Activated T-cell treated with anti-CD3 and anti-CD28 coated beads for 24 hours (primary cell): ENCODE measurements at regions not wholly inside any gene's neighbourhood (a gene's known extent, or its start where the extent isn't known, plus 50 kb on each side); places are given as distances from the start of the nearest gene placed in this dataset.

Source experiments
- DNase-seq: peaks from one replicate; pipeline ENCODE4 v3.0.0-alpha.2; 2020; ENCODE audit warnings: low read depth

DNA sequence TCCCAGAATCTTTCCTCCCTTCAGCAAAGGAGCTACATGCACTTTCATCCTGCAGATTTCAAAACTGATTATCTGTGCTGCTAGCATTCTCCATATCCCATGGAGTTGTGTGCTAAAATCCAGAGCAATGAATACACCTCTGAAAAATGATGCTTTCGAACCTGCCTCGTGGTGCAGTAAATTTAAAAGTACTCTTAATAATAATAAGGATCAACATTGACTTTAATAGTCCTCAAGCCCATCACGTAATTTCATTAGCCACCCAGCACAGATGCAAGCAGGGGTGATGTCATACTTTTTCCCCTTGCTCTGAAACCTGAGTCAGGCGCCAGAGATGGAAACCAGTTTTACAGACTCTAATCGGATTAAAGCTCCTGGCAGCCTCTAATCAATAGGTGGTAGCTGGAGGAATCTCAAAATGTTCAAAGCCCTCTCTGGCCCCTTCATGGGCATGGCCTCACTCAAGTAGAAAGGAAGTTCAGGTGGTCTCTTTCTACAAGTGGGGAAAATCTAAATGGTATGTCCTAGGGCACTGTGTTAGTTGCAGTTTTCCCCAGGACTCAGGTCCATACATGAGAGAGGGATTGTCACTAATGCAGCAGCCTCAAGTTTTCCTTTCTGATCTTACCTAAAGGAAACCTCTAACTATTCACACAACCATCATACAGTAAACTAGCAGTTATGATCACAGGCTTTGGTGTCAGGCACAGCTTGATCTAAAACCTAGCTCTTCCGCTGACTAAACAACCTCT is 221.6 kb upstream of the SLC30A5 start:
- no peak for DNase-seq

DNA sequence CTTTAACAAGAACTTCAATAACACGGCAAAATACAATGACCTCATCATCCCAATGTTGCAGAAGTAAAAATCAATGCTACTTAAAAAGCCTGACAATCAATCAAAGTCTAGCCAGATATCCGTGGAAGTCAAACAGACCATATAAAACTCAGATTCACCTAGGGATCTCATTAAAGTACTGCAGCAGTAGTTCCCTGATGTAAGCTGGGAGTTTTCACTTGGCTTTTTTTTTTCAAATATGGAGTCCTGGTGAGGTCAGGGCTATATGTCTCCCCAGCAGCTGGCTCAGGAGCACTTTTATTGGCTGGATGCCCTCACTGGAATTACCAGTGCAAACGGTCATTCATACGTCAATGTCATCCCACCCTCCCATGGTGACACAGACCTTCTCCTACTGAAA is 220.6 kb upstream of the SLC30A5 start:
- DNase-seq = no peak

- DNase-seq = no peak
These were observed 218.5 kb upstream of the SLC30A5 start for GRCh38 chr5:68875351-68875750.

DNA sequence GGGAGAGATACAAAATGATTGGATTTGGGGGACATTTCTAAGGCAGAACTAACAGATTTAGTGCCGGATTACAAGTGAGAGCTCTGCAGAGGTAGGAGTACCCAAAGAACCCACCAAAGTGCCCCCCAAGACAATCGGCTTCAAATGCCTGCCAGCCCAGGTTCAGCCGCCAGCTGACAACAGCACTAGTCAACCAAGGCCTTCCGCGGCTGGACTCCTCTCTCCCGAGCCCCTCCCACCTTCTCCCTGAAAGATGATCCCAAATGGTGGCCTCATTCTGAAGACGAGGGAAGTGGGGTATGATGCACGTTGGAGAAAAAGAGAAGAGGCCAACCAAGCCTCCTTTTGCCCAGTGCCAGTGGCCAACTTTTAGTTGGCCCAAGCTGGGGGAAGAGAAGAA is 210.4 kb upstream of the SLC30A5 start:
- DNase-seq = no peak

GRCh38 chr5:68884144-68884754 is 209.6 kb upstream of the SLC30A5 start:
- DNase-seq = no peak

- no peak for DNase-seq
These were observed 208.9 kb upstream of the SLC30A5 start for GRCh38 chr5:68884883-68885282.

GRCh38 chr5:68886814-68887213 is 207.0 kb upstream of the SLC30A5 start:
- DNase-seq = no peak

DNA sequence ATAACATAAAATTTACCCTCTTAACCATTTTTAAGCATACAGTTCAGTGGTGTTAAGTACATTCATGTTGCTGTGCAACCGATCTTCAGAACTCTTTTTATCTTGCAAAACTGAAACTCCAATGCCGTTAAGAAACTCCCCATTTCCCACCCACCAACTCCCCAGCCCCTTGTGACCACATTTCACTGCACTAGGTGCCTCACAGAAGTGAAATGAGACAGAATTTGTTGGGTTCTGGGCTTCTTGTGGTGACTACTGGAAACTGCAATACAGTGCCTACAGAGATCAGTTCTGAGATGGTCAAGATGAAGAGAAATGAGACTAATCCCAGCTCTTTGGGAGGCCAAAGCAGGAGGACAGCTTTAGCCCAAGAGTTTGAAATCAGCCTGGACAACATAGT is 202.1 kb upstream of the SLC30A5 start:
- DNase-seq = no peak

GRCh38 chr5:68894673-68895072 is 199.1 kb upstream of the SLC30A5 start:
- DNase-seq = no peak

DNA sequence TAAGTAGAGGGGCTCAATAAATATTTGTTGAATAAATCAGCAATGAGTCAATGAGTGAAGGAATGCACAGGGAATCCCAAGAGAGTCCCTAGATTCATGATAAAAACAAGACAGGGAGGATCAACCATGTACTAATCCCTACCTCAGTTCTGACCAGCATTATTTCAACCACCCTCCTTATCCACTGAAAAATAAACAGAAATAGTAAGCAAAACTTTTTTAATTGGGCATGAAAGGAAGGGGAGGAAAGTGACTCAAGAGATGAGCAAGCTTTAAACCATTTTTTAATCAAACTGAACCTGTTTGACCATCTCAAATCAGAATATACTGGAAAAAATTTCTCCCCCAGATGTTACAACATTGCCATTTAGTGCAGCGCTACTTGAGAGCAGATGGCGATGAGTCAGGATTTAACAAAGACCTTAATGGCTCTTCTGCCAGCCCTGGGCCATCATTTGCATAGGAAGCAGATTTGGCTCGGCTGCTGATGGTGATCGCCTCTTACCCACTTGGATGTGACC is 194.8 kb upstream of the SLC30A5 start:
- DNase-seq = no peak

GRCh38 chr5:68911840-68912690 is 181.7 kb upstream of the SLC30A5 start:
- no peak for DNase-seq

DNA sequence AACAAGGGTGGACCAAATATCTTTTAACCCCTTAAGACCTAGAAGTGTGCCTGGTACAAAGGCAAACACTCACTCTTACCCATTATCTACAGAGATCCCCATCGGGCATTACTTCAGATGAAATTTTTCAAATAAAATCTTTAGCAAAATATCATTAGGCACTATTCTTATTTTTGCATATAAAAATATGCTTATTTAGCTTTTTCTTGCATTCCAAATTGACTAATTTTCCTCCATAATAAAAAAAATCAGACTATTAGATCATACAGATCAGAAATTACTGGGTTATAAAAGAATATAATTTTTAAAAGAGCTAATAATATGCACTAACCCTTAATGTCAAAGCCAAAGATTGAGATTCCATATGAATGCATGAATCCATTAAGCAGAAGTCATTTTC is 178.7 kb upstream of the SLC30A5 start:
- DNase-seq = no peak

DNA sequence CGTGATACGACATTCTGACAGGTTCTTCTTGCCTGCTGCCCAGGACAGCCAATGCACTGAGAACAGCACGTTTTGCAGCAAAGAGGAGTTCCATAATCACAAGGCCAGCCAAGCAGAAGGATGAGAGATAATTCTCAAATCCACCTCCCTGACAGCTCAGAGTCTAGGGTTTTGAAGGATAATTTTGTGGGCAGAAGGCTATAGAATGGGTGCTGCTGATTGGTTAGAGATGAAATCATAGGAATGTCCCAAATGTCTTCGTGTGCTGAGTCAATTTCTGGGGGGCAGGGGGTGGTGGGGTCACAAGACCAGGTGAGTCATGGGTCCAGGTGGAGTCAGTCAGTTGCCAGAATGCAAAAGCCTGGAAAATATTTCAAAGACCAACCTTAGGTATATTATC is 175.5 kb upstream of the SLC30A5 start:
- no peak for DNase-seq

DNA sequence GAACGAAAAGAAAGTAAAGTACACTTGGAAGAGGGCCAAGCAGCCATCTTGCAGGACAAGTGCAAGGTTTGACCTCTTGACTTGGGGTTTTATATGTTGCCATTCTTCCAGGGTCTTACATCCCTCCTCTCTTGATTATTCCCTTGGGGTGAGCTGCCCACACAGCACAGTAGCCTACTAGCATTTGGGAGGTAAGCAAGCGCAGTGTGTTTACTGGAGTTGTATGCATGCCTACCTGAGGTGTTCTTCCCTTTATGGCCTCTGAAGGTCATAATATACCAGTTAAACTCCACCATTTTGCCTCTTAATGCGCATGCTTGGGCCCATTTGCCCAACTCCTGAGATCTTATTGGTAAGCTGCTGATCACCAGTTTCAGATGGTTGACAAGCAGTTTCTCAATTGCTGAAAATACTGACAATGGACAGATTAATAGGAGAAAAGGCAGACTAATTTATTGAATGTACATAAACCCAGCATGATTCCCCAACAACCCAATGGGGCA is 173.8 kb upstream of the SLC30A5 start:
- no peak for DNase-seq

DNA sequence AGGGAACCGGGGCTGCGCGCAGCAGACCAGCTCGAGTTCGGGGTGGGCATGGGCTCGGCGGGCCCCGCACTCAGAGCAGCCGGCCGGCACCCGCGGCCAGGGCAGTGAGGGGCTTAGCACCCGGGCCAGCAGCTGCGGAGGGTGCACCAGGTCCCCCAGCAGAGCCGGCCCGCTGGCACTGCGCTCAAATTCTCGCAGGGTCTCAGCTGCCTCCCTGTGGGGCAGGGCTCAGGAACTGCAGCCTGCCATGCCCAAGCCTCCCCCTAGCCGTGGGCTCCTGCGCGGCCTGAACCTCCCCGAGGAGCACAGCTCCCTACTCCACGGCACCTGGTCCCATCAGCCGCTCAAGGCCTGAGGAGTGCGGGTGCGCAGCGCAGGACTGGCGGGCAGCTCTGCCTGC is 172.9 kb upstream of the SLC30A5 start:
- no peak for DNase-seq

GRCh38 chr5:68922172-68922987 is 171.4 kb upstream of the SLC30A5 start:
- DNase-seq = no peak

GRCh38 chr5:68924481-68925145 is 169.2 kb upstream of the SLC30A5 start:
- DNase-seq = no peak

GRCh38 chr5:68928617-68929302 is 165.1 kb upstream of the SLC30A5 start:
- no peak for DNase-seq

- DNase-seq = no peak
These were observed 163.7 kb upstream of the SLC30A5 start for GRCh38 chr5:68930139-68930538.

- DNase-seq = no peak
These were observed 160.9 kb upstream of the SLC30A5 start for GRCh38 chr5:68932830-68933434.
